Neuronal stem cell (in vitro differentiated cells): ENCODE measurements at regions not wholly inside any gene's neighbourhood (a gene's known extent, or its start where the extent isn't known, plus 50 kb on each side); places are given as distances from the start of the nearest gene placed in this dataset.
A peak's percentile ranks its signal among the peaks of the same experiment; 100 is the strongest.
"Not testable (repeated sequence)": the region's sequence is repeated elsewhere in the genome, so short reads cannot be mapped to it uniquely, and the experiment has no call there.

Source experiments
- DNase-seq: peaks from one replicate; pipeline ENCODE4 v3.0.0-alpha.2; 2013; ENCODE audit warnings: low spot score
- H2AFZ ChIP-seq: one replicate; pipeline ENCODE4 v1.6.1; 2013; ENCODE audit warnings: mild to moderate bottlenecking, low read length, inconsistent platforms
- H2AK5ac ChIP-seq: 2 replicates; pipeline ENCODE4 v1.6.1; 2013; ENCODE audit warnings: low read depth, mild to moderate bottlenecking, inconsistent platforms, low read length, moderate library complexity, mixed read lengths
- H2BK120ac ChIP-seq: 2 replicates; pipeline ENCODE4 v1.6.1; 2013; ENCODE audit warnings: low read depth, mild to moderate bottlenecking, inconsistent platforms, low read length, moderate library complexity, mixed read lengths
- H2BK12ac ChIP-seq: one replicate; pipeline ENCODE4 v1.6.1; 2013; ENCODE audit warnings: low read length, inconsistent platforms
- H2BK15ac ChIP-seq: 2 replicates; pipeline ENCODE4 v1.6.1; 2013; ENCODE audit warnings: mild to moderate bottlenecking, low read length, inconsistent platforms, mixed read lengths
- H2BK5ac ChIP-seq: one replicate; pipeline ENCODE4 v1.6.1; 2013; ENCODE audit warnings: inconsistent platforms, mild to moderate bottlenecking, low read length, moderate library complexity
- H3K14ac ChIP-seq: one replicate; pipeline ENCODE4 v1.6.1; 2013; ENCODE audit warnings: low read length, inconsistent platforms
- H3K18ac ChIP-seq: 2 replicates; pipeline ENCODE4 v1.6.1; 2013; ENCODE audit warnings: low read length, inconsistent platforms
- H3K23ac ChIP-seq: 2 replicates; pipeline ENCODE4 v1.6.1; 2013; ENCODE audit warnings: low read depth, mild to moderate bottlenecking, mixed read lengths, low read length, inconsistent platforms; ENCODE audit not compliant: poor library complexity
- H3K27ac ChIP-seq: replicated peaks from 3 replicates; pipeline ENCODE4 v1.5.1; 2013; ENCODE audit warnings: low read length, inconsistent platforms
- H3K27me3 ChIP-seq, 3 experiments: 2 replicates each; pipeline ENCODE4 v1.6.1; 2013; ENCODE audit warnings: low read length in 3 of 3, mild to moderate bottlenecking in 2 of 3, inconsistent platforms in 1 of 3, low read depth in 1 of 3, mixed read lengths in 1 of 3, moderate library complexity in 1 of 3; ENCODE audit not compliant: control insufficient read depth in 3 of 3, insufficient read depth in 3 of 3
- H3K36me3 ChIP-seq, 2 donors: replicated peaks in 1 of 2; 2 replicates each; pipeline ENCODE4 v1.6.1; 2013; ENCODE audit warnings: low read length in 2 of 2; ENCODE audit not compliant: control insufficient read depth in 2 of 2, insufficient read depth in 2 of 2
- H3K4ac ChIP-seq: 2 replicates; pipeline ENCODE4 v1.6.1; 2013; ENCODE audit warnings: inconsistent platforms, mild to moderate bottlenecking, low read length, moderate library complexity
- H3K4me1 ChIP-seq, 2 donors: 1 replicate in 1 of 2; 2 replicates in 1 of 2; pipeline ENCODE4 v1.6.1; 2013; ENCODE audit warnings: low read length in 2 of 2, low read depth in 1 of 2; ENCODE audit not compliant: control insufficient read depth in 2 of 2, insufficient read depth in 1 of 2
- H3K4me2 ChIP-seq: one replicate; pipeline ENCODE4 v1.6.1; 2013; ENCODE audit warnings: mild to moderate bottlenecking, low read length, inconsistent platforms; ENCODE audit not compliant: insufficient read depth, poor library complexity, severe bottlenecking
- H3K4me3 ChIP-seq, 2 donors: 2 replicates each; pipeline ENCODE4 v1.5.1; 2013; ENCODE audit warnings: low read length in 2 of 2, mild to moderate bottlenecking in 2 of 2, inconsistent platforms in 1 of 2, moderate library complexity in 1 of 2
- H3K79me1 ChIP-seq: one replicate; pipeline ENCODE4 v1.6.1; 2013; ENCODE audit warnings: low read depth, mild to moderate bottlenecking, inconsistent platforms, low read length, moderate library complexity
- H3K9ac ChIP-seq: one replicate; pipeline ENCODE4 v1.6.1; 2013; ENCODE audit warnings: mild to moderate bottlenecking, low read depth, low read length, inconsistent platforms; ENCODE audit not compliant: poor library complexity
- H3K9me3 ChIP-seq, 2 donors: replicated peaks in 1 of 2; 2 replicates each; pipeline versions ENCODE3 to v1.6.1; 2013; ENCODE audit warnings: low read length in 2 of 2, mild to moderate bottlenecking in 2 of 2, inconsistent platforms in 1 of 2, low read depth in 1 of 2, mixed read lengths in 1 of 2, moderate library complexity in 1 of 2; ENCODE audit not compliant: control insufficient read depth in 2 of 2, insufficient read depth in 1 of 2
- H4K8ac ChIP-seq: one replicate; pipeline ENCODE4 v1.6.1; 2013; ENCODE audit warnings: low read depth, mild to moderate bottlenecking, inconsistent platforms, low read length, moderate library complexity
- H4K91ac ChIP-seq: one replicate; pipeline ENCODE4 v1.6.1; 2013; ENCODE audit warnings: low read length, low read depth, mild to moderate bottlenecking, inconsistent platforms; ENCODE audit not compliant: poor library complexity
- WGBS, 2 donors: extraction: QIAGEN DNeasy Blood & Tissue Kit; methylation state at CpG; one replicate each; pipeline ENCODE4 v1.1.7; 2013; ENCODE audit warnings: missing lambda C conversion rate in 2 of 2, mixed read lengths in 1 of 2; ENCODE audit not compliant: insufficient read length in 2 of 2, insufficient replicate concordance in 1 of 2; ENCODE audit errors: extremely low coverage in 2 of 2; 5-methylcytosine and 5-hydroxymethylcytosine counted together

DNA sequence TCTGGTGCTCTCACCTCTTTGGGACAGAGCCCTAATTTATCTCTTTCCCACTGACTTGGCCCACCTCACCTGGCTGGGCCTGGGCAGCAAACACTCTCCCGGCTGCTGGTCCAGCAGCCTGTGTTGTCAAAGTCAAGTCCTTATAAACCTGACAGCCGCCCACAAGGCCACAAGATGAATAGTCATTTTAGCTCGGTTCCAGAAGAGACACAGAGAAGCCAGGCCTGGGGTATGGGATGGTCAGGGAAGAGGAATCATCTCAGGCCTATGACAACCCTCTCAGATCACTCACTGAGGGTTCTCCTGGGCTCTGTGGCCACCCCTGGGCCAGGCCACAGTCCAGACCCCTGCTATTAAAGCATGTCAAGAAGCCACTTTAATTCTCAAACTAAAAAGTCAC lies 158.5 kb downstream of the FOXD2 start:
- H3K9me3 ChIP-seq: peaks cover 0 to 2% of the 10 kb centered on the region in 2 donors
- H3K79me1 ChIP-seq: no peaks in the 10 kb centered on the region
- H2BK5ac ChIP-seq: no peak overlapping the region
- no peak overlapping the region for H2AFZ ChIP-seq
- no peak overlapping the region for H4K91ac ChIP-seq
- no peak overlapping the region for H3K4ac ChIP-seq
- no peak overlapping the region for H3K18ac ChIP-seq
- no peak overlapping the region for H3K14ac ChIP-seq
- no peak overlapping the region for H3K4me3 ChIP-seq
- H3K27ac ChIP-seq: no peak overlapping the region
- DNase-seq: no peak
- no CpG with 5 or more reads among the region's 3 CpGs for WGBS, 2 donors
- no peak overlapping the region for H2AK5ac ChIP-seq
- H3K23ac ChIP-seq: peak overlapping the region; percentile 38
- peaks cover 0 to 44% (median 25%) of the 10 kb centered on the region in 3 experiments for H3K27me3 ChIP-seq
- H3K9ac ChIP-seq: no peak overlapping the region
- no peak overlapping the region for H3K4me2 ChIP-seq
- no peak overlapping the region for H2BK12ac ChIP-seq
- H3K36me3 ChIP-seq: no peaks in the 10 kb centered on the region
- H4K8ac ChIP-seq: no peak overlapping the region
- peaks cover 0 to 10% of the 10 kb centered on the region in 2 donors for H3K4me1 ChIP-seq
- no peak overlapping the region for H2BK15ac ChIP-seq
- no peak overlapping the region for H2BK120ac ChIP-seq

DNA sequence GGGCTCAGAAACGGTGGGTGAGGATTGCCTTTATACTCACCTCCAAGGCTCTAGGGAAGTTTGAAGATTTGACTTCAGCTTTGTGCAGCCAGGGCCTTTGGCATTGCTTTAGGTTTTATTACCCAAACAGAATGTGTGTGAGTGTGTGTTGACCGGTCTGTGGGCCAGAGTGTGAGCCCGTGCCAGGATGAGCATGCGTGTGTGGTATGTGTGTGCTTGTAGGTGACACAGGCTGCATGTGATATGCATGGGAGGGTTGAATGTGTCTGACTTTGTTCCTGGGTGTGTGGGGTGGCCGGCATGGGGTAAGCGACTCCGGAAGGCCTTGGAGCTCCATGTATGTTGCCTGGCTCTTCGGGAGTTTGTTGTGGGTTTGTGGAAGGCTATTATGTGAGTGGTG lies 160.5 kb downstream of the FOXD2 start:
- H3K79me1 ChIP-seq: no peaks in the 10 kb centered on the region
- no peak overlapping the region for H2AK5ac ChIP-seq
- peaks cover 0 to 24% (median 10%) of the 10 kb centered on the region in 3 experiments for H3K27me3 ChIP-seq
- no peak overlapping the region for H2BK5ac ChIP-seq
- H4K91ac ChIP-seq: no peak overlapping the region
- H2BK120ac ChIP-seq: no peak overlapping the region
- no peak overlapping the region for H3K4ac ChIP-seq
- no peak for DNase-seq
- no peak overlapping the region for H3K23ac ChIP-seq
- H3K4me1 ChIP-seq: peaks cover 0 to 8% of the 10 kb centered on the region in 2 donors
- H3K9me3 ChIP-seq: no peaks in the 10 kb centered on the region
- WGBS, 2 donors: no CpG with 5 or more reads among the region's 8 CpGs
- no peak overlapping the region for H3K4me3 ChIP-seq
- H2AFZ ChIP-seq: no peak overlapping the region
- H2BK12ac ChIP-seq: no peak overlapping the region
- no peak overlapping the region for H3K4me2 ChIP-seq
- H3K9ac ChIP-seq: no peak overlapping the region
- no peaks in the 10 kb centered on the region for H3K36me3 ChIP-seq
- no peak overlapping the region for H4K8ac ChIP-seq
- no peak overlapping the region for H3K14ac ChIP-seq
- peak overlapping the region; percentile 9 for H3K18ac ChIP-seq
- H2BK15ac ChIP-seq: no peak overlapping the region
- no peak overlapping the region for H3K27ac ChIP-seq

GRCh38 chr1:47599777-47600176 lies 161.9 kb downstream of the FOXD2 start:
- Histone ChIP-seq H2BK12ac (no peak overlapping the region), H3K27me3 (peaks cover 0 to 11% (median 0%) of the 10 kb centered on the region in 3 experiments), H2BK5ac (no peak overlapping the region), H3K4me1 (peaks cover 0 to 6% of the 10 kb centered on the region in 2 donors), H2BK15ac (no peak overlapping the region), H2AFZ (no peak overlapping the region), H3K14ac (no peak overlapping the region), H3K36me3 (no peaks in the 10 kb centered on the region), H3K9ac (no peak overlapping the region), H4K91ac (no peak overlapping the region), H3K23ac (no peak overlapping the region), H3K9me3 (no peaks in the 10 kb centered on the region), H3K18ac (no peak overlapping the region), H4K8ac (no peak overlapping the region), H2AK5ac (no peak overlapping the region), H2BK120ac (no peak overlapping the region), H3K79me1 (no peaks in the 10 kb centered on the region), H3K4ac (no peak overlapping the region), H3K4me3 (no peak overlapping the region), H3K27ac (no peak overlapping the region), H3K4me2 (no peak overlapping the region)
- no peak for DNase-seq
- WGBS, 2 donors: no CpG with 5 or more reads among the region's 3 CpGs

- not testable (repeated sequence) for H3K27me3 ChIP-seq, H3K9ac ChIP-seq, H2BK12ac ChIP-seq, H3K4me1 ChIP-seq, H4K91ac ChIP-seq, H3K23ac ChIP-seq, H4K8ac ChIP-seq, H3K79me1 ChIP-seq, H3K18ac ChIP-seq, H3K4me2 ChIP-seq, H3K36me3 ChIP-seq, DNase-seq, H3K14ac ChIP-seq, H3K27ac ChIP-seq, H2AK5ac ChIP-seq, H2BK5ac ChIP-seq, H2BK120ac ChIP-seq, H3K4ac ChIP-seq, H3K4me3 ChIP-seq, H2BK15ac ChIP-seq, H2AFZ ChIP-seq, H3K9me3 ChIP-seq
- WGBS, 2 donors: no CpG with 5 or more reads among the region's 11 CpGs
Observed at GRCh38 chr1:47602491-47602890, 164.6 kb downstream of the FOXD2 start.
